T-cell (primary cell): ENCODE measurements at regions not wholly inside any gene's neighbourhood (a gene's known extent, or its start where the extent isn't known, plus 50 kb on each side); places are given as distances from the start of the nearest gene placed in this dataset.

Experiments used
- ATAC-seq, 4 experiments: fragments of 200-7000 bp in 3 of 4; fragments of 150-1000 bp in 1 of 4; cut with Tn5 transposase; replicated peaks in 1 of 4; 1 replicate in 3 of 4; 2 replicates in 1 of 4; pipeline ENCODE4 v1.10.0; 2021; ENCODE audit warnings: moderate library complexity in 3 of 4, mild to moderate bottlenecking in 2 of 4, moderate number of reproducible peaks in 1 of 4
- CTCF ChIA-PET, 2 donors: fragments of 300-600 bp; sonication (Branson Sonifier 250); formaldehyde crosslinking; loops; one replicate each; lab custom pipeline; 2022; ENCODE audit warnings: antibody characterized with exemption in 2 of 2; lab: Charles Lee
- POLR2A ChIA-PET, 2 donors: fragments of 300-600 bp; sonication (Branson Sonifier 250); formaldehyde crosslinking; loops; one replicate each; lab custom pipeline; 2022; ENCODE audit warnings: antibody characterized with exemption in 2 of 2; lab: Charles Lee
- DNase-seq, 35 experiments: peaks; one replicate each; pipeline versions ENCODE4 v3.0.0 to v3.0.0-alpha.2; 2013 to 2023
- H3K27ac ChIP-seq: one replicate; pipeline ENCODE4 v1.5.1; 2013; ENCODE audit warnings: low read length
- H3K27me3 ChIP-seq, 2 experiments: replicated peaks in 1 of 2; 1 replicate in 1 of 2; 2 replicates in 1 of 2; pipeline versions ENCODE4 v1.6.1 to v1.7.0; 2013; ENCODE audit warnings: low read length in 1 of 2, mixed read lengths in 1 of 2; ENCODE audit not compliant: control insufficient read depth in 2 of 2, insufficient read depth in 2 of 2; ENCODE audit errors: extremely low read depth in 1 of 2
- H3K36me3 ChIP-seq, 2 donors: 1 replicate in 1 of 2; 2 replicates in 1 of 2; pipeline versions ENCODE4 v1.6.1 to v1.7.0; 2013; ENCODE audit warnings: low read length in 1 of 2; ENCODE audit not compliant: control insufficient read depth in 2 of 2, insufficient read depth in 1 of 2; ENCODE audit errors: extremely low read depth in 1 of 2
- H3K4me1 ChIP-seq, 2 experiments: 1 replicate in 1 of 2; 2 replicates in 1 of 2; pipeline versions ENCODE4 v1.6.1 to v1.7.0; 2013; ENCODE audit warnings: low read length in 2 of 2, mixed read lengths in 1 of 2; ENCODE audit not compliant: insufficient read depth in 2 of 2, control insufficient read depth in 1 of 2; ENCODE audit errors: extremely low read depth in 1 of 2
- H3K4me3 ChIP-seq, 2 donors: 1 replicate in 1 of 2; 2 replicates in 1 of 2; pipeline versions ENCODE4 v1.5.1 to v1.7.0; 2013; ENCODE audit warnings: mild to moderate bottlenecking in 2 of 2, low read length in 1 of 2, moderate library complexity in 1 of 2; ENCODE audit not compliant: control insufficient read depth in 1 of 2; ENCODE audit errors: extremely low read depth in 1 of 2
- H3K9me3 ChIP-seq: 2 replicates; pipeline ENCODE4 v1.7.0; 2013
- H3K27ac Mint-ChIP-seq, 2 donors: one replicate each; pipeline ENCODE4 v1.8.0; 2020 to 2021; ENCODE audit warnings: mild to moderate bottlenecking in 2 of 2, mixed read lengths in 2 of 2
- H3K27me3 Mint-ChIP-seq, 2 donors: one replicate each; pipeline ENCODE4 v1.8.0; 2021 to 2022; ENCODE audit warnings: mixed read lengths in 2 of 2
- H3K36me3 Mint-ChIP-seq: one replicate; pipeline ENCODE4 v1.8.0; 2021; ENCODE audit warnings: mixed read lengths
- H3K4me1 Mint-ChIP-seq, 3 donors: one replicate each; pipeline ENCODE4 v1.8.0; 2020 to 2022; ENCODE audit warnings: mixed read lengths in 3 of 3, mild to moderate bottlenecking in 1 of 3
- H3K4me3 Mint-ChIP-seq, 3 donors: one replicate each; pipeline ENCODE4 v1.8.0; 2020 to 2022; ENCODE audit warnings: mild to moderate bottlenecking in 3 of 3, mixed read lengths in 3 of 3, moderate library complexity in 3 of 3
- H3K9me3 Mint-ChIP-seq, 3 donors: one replicate each; pipeline ENCODE4 v1.8.0; 2020 to 2022; ENCODE audit warnings: mixed read lengths in 3 of 3
- WGBS: methylation state at CpG from one replicate; pipeline ENCODE4 v1.1.5; 2013; ENCODE audit warnings: missing lambda C conversion rate; ENCODE audit not compliant: insufficient coverage; 5-methylcytosine and 5-hydroxymethylcytosine counted together

DNA sequence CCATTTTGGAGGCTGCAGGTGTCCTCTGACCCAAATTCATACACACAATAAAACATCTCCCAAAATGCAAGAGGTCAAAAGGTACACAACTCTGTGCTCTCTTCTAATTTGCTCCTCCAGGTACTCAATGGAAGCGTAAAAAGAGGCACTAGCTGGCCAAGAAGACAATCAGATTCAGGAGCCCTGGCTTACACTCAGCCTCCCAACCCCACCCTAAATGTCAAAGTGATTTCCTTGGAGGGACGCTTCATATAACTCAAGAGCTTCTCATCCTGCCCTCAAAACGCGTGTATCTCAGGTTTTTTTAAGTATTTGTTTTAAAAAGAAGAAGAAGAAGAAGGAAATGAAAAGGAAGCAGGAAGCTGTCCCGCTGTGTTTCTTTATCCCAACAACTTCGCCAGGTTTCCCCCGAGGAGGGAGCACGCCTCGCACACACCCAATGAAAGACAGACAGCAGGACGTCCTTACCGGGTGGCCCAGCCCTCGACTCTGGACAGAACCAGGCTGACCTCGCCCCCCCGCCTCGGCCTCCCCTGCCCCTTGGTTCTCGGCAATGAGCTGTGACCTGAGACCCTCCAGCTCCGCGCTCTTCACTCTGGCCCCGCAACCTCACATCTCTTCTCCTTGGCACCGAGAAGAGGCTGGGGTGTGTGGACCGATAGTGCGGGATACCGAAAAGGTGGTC lies 620.7 kb upstream of the ZNF385D start:
- H3K4me1 Mint-ChIP-seq: peaks cover 0 to 6% (median 0%) of the 10 kb centered on the region in 3 donors
- H3K9me3 ChIP-seq: no peaks in the 10 kb centered on the region
- H3K4me1 ChIP-seq: no peaks in the 10 kb centered on the region
- peaks cover 3 to 17% (median 4%) of the 10 kb centered on the region in 3 donors for H3K9me3 Mint-ChIP-seq
- 14% methylated on average over 15 of the region's 23 CpGs for WGBS
- CTCF ChIA-PET: no interaction called here
- H3K27me3 ChIP-seq: peaks cover 4 to 6% of the 10 kb centered on the region in 2 experiments
- H3K27ac Mint-ChIP-seq: no peak overlapping the region
- no peak for DNase-seq
- no peak overlapping the region for H3K4me3 Mint-ChIP-seq
- peak overlapping the region in 1 of 2 donors; percentile 19 for H3K4me3 ChIP-seq
- no peak for ATAC-seq
- no peaks in the 10 kb centered on the region for H3K36me3 Mint-ChIP-seq
- POLR2A ChIA-PET: no interaction called here
- H3K27me3 Mint-ChIP-seq: peaks cover 16 to 22% of the 10 kb centered on the region in 2 donors
- H3K36me3 ChIP-seq: no peaks in the 10 kb centered on the region
- no peak overlapping the region for H3K27ac ChIP-seq

DNA sequence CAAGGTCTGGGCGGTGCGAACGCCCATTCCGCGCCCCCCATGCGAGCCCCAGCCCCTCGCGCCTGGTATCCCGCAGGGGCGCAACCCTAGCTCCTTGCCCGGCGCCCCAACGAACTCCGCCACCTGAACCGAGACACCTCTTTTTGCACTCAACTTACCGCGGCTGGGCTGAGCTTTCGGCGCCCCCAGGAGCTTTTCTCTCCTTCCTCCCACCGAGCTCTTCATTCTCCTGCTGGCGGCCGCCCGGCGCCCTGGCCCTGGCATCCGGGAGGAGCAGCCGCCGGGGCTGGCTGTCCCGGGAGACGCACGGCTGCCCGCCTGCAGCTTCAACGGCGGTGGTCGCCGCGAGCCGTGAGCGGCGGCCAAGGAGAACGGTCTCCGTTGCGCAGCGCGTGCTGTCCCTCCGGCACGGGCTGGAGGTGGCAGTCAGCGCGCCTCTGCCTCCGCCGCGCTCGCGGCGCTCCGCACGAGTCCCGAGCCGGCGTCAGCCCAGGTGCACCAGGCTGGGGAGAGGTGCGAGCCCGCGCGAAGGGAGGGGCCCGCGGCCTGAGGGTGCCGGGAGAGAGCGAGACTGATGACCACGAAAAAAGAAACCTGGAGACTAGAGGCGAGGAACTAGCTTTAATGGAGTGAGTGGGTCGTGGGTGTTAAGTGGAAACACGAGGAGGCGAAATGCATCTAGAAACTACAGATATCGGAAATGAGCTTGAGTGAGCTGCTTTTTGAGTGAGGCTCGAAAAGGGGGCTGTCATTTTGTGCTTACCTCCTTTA lies 621.5 kb upstream of the ZNF385D start:
- ChIA-PET CTCF (no interaction called here), POLR2A (no interaction called here)
- ATAC-seq (no peak), DNase-seq (no peak)
- peaks cover 0 to 6% (median 0%) of the 10 kb centered on the region in 3 donors for H3K4me1 Mint-ChIP-seq
- peaks cover 16 to 22% of the 10 kb centered on the region in 2 donors for H3K27me3 Mint-ChIP-seq
- Histone ChIP-seq H3K27ac (no peak overlapping the region), H3K36me3 (no peaks in the 10 kb centered on the region), H3K4me1 (no peaks in the 10 kb centered on the region), H3K27me3 (peaks cover 4 to 6% of the 10 kb centered on the region in 2 experiments), H3K9me3 (no peaks in the 10 kb centered on the region), H3K4me3 (peak overlapping the region in 1 of 2 donors; percentile 17)
- WGBS: 6% methylated on average over 69 of the region's 74 CpGs
- no peak overlapping the region for H3K27ac Mint-ChIP-seq
- H3K36me3 Mint-ChIP-seq: no peaks in the 10 kb centered on the region
- peaks cover 3 to 19% (median 4%) of the 10 kb centered on the region in 3 donors for H3K9me3 Mint-ChIP-seq
- peak overlapping the region in 1 of 3 donors; percentile 33 for H3K4me3 Mint-ChIP-seq

DNA sequence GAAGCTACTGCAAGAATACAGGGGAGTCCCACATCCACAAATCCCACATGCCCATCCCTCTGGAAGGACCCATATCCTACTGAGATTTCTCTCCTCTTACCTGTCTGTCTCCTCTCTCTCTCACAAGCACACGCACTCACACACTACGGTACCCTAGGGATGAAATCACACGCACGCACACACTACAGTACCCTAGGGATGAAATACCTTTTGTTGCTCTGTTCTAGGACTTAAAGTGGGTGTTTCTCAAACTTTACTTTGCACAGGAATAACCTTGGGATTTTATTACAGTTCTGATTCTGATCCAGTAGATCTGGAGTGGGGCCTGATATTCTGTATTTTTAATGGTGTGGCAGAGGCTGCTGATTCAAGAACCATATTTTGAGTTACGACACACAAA lies 622.2 kb upstream of the ZNF385D start:
- H3K27ac ChIP-seq: no peak overlapping the region
- no CpG with 5 or more reads among the region's 5 CpGs for WGBS
- ChIA-PET CTCF (no interaction called here), POLR2A (no interaction called here)
- peaks cover 0 to 6% (median 0%) of the 10 kb centered on the region in 3 donors for H3K4me1 Mint-ChIP-seq
- peak overlapping the region in 1 of 3 donors; percentile 33 for H3K4me3 Mint-ChIP-seq
- H3K27ac Mint-ChIP-seq: no peak overlapping the region
- peaks cover 16 to 22% of the 10 kb centered on the region in 2 donors for H3K27me3 Mint-ChIP-seq
- H3K36me3 ChIP-seq: no peaks in the 10 kb centered on the region
- H3K36me3 Mint-ChIP-seq: no peaks in the 10 kb centered on the region
- H3K9me3 Mint-ChIP-seq: peaks cover 3 to 19% (median 4%) of the 10 kb centered on the region in 3 donors
- H3K27me3 ChIP-seq: peaks cover 4 to 6% of the 10 kb centered on the region in 2 experiments
- no peak overlapping the region for H3K4me3 ChIP-seq
- no peak for ATAC-seq
- no peak for DNase-seq
- H3K4me1 ChIP-seq: no peaks in the 10 kb centered on the region
- H3K9me3 ChIP-seq: no peaks in the 10 kb centered on the region

DNA sequence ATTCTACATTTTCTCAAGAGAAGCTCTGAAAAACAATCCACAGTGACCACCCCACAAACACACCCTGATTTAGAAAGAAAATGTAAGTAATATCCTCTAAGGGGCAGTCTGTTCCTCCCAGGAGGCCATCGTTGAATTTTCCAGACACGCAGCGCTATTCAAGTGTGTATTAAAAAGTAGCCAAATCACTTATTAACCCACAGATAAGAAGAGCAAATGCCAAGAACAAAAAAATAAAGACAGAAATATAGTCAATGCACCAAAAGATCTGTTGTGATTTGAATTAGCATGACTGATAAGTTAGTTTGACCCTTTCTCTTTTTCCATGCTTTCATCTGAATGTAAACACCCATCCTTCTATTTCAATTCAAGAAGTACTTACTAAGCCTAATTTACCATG lies 622.8 kb upstream of the ZNF385D start:
- peaks cover 4 to 6% of the 10 kb centered on the region in 2 experiments for H3K27me3 ChIP-seq
- no peaks in the 10 kb centered on the region for H3K4me1 ChIP-seq
- ChIA-PET POLR2A (no interaction called here), CTCF (no interaction called here)
- Mint-ChIP-seq H3K36me3 (no peaks in the 10 kb centered on the region), H3K9me3 (peaks cover 3 to 25% (median 7%) of the 10 kb centered on the region in 3 donors), H3K27me3 (peaks cover 16 to 22% of the 10 kb centered on the region in 2 donors), H3K4me1 (peaks cover 0 to 6% (median 0%) of the 10 kb centered on the region in 3 donors), H3K27ac (no peak overlapping the region), H3K4me3 (no peak overlapping the region)
- no peak overlapping the region for H3K27ac ChIP-seq
- no peaks in the 10 kb centered on the region for H3K36me3 ChIP-seq
- no peak for DNase-seq
- WGBS: no CpG with 5 or more reads among the region's 3 CpGs
- no peaks in the 10 kb centered on the region for H3K9me3 ChIP-seq
- no peak overlapping the region for H3K4me3 ChIP-seq
- no peak for ATAC-seq

DNA sequence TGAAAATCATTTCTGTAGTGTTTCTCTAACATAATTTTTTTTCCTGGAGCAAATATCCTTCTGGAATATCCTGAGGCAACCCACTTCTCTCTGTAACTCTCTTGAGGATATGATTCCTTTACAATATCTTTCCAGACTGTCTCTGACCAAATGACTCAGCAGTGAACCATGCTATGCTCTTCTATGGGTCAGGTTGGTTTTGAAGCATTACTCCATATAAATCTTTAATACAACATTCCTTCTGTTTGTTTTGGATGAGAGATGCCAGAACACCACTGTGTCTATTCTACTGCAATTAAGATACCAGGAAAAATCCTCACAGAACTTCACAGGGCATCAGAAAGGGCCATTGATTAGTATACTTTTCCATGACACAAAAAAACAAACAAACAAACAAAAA lies 626.4 kb upstream of the ZNF385D start:
- no peak overlapping the region for H3K27ac Mint-ChIP-seq
- DNase-seq (no peak), ATAC-seq (no peak)
- H3K36me3 Mint-ChIP-seq: no peaks in the 10 kb centered on the region
- peaks cover 3 to 23% (median 9%) of the 10 kb centered on the region in 3 donors for H3K9me3 Mint-ChIP-seq
- H3K27me3 ChIP-seq: peaks cover 0 to 4% of the 10 kb centered on the region in 2 experiments
- H3K36me3 ChIP-seq: no peaks in the 10 kb centered on the region
- no peaks in the 10 kb centered on the region for H3K9me3 ChIP-seq
- H3K27me3 Mint-ChIP-seq: peaks cover 6 to 7% of the 10 kb centered on the region in 2 donors
- H3K4me3 ChIP-seq: no peak overlapping the region
- ChIA-PET POLR2A (no interaction called here), CTCF (no interaction called here)
- peaks cover 0 to 6% (median 0%) of the 10 kb centered on the region in 3 donors for H3K4me1 Mint-ChIP-seq
- H3K27ac ChIP-seq: no peak overlapping the region
- H3K4me3 Mint-ChIP-seq: no peak overlapping the region
- H3K4me1 ChIP-seq: no peaks in the 10 kb centered on the region

DNA sequence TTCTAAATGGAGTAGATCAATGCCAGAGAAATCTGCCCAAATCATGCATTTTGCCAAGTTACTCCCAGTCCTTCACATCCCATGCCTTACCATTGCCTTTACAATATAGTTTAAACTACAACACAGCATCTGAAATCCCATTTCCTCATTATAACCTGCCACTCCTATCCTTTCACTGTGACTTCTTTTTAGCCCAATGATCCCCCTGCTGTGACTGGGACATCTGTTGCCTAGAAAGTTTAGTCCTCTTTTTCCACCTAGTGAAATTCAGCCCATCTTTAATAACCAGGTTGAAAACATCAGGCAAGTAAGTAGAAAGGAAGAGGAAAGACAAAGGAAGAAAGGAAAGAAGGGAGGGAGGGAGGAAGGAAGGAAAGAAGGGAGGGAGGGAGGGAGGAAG lies 627.9 kb upstream of the ZNF385D start:
- Histone ChIP-seq H3K36me3 (no peaks in the 10 kb centered on the region), H3K4me3 (no peak overlapping the region), H3K27me3 (no peaks in the 10 kb centered on the region), H3K27ac (no peak overlapping the region), H3K4me1 (no peaks in the 10 kb centered on the region), H3K9me3 (no peaks in the 10 kb centered on the region)
- Mint-ChIP-seq H3K27ac (no peak overlapping the region), H3K27me3 (no peaks in the 10 kb centered on the region), H3K9me3 (peaks cover 4 to 21% (median 5%) of the 10 kb centered on the region in 3 donors), H3K4me1 (no peaks in the 10 kb centered on the region), H3K4me3 (no peak overlapping the region), H3K36me3 (no peaks in the 10 kb centered on the region)
- ChIA-PET POLR2A (no interaction called here), CTCF (no interaction called here)
- no peak for DNase-seq
- ATAC-seq: no peak
